BLaER1 (cell line): ENCODE measurements at regions not wholly inside any gene's neighbourhood (a gene's known extent, or its start where the extent isn't known, plus 50 kb on each side); places are given as distances from the start of the nearest gene placed in this dataset.

Experiments
- H3K27ac ChIP-seq: shearing (Covaris generic); formaldehyde crosslinking; 2 replicates; pipeline ENCODE4 v1.8.1; 2022
- H3K27me3 ChIP-seq: shearing (Covaris generic); formaldehyde crosslinking; 2 replicates; pipeline ENCODE4 v1.8.1; 2022
- H3K36me3 ChIP-seq: shearing (Covaris generic); formaldehyde crosslinking; 2 replicates; pipeline ENCODE4 v1.8.1; 2022
- H3K4me1 ChIP-seq: shearing (Covaris generic); formaldehyde crosslinking; 2 replicates; pipeline ENCODE4 v1.8.1; 2022
- H3K4me2 ChIP-seq: shearing (Covaris generic); formaldehyde crosslinking; 2 replicates; pipeline ENCODE4 v1.8.1; 2022
- H3K4me3 ChIP-seq: shearing (Covaris generic); formaldehyde crosslinking; 2 replicates; pipeline ENCODE4 v1.8.1; 2022
- H3K9ac ChIP-seq: shearing (Covaris generic); formaldehyde crosslinking; 2 replicates; pipeline ENCODE4 v1.8.1; 2022
- H3K9me3 ChIP-seq: shearing (Covaris generic); formaldehyde crosslinking; 2 replicates; pipeline ENCODE4 v1.8.1; 2022
- H4K20me1 ChIP-seq: shearing (Covaris generic); formaldehyde crosslinking; 2 replicates; pipeline ENCODE4 v1.8.1; 2022
- Cebpa-rat ChIP-seq: shearing (Covaris generic); IDR thresholded peaks from 2 replicates; pipeline ENCODE4 v1.8.1; 2022

- Histone ChIP-seq H3K9me3 (0 out of 2 replicates have a peak, but pooled peaks cover 6% of the 10 kb centered on the region), H3K4me2 (no peak overlapping the region), H3K36me3 (no peaks in the 10 kb centered on the region), H3K27ac (no peak overlapping the region), H3K9ac (no peak overlapping the region), H3K4me1 (no peaks in the 10 kb centered on the region), H4K20me1 (no peaks in the 10 kb centered on the region), H3K27me3 (no peaks in the 10 kb centered on the region), H3K4me3 (no peak overlapping the region)
- TF ChIP-seq Cebpa-rat = no peak
These were observed 63.3 kb upstream of the TAF1L start for GRCh38 chr9:32698706-32699277.

- Histone ChIP-seq H3K4me1 (no peaks in the 10 kb centered on the region), H3K4me3 (no peak overlapping the region), H3K27ac (no peak overlapping the region), H3K27me3 (no peaks in the 10 kb centered on the region), H3K9ac (no peak overlapping the region), H3K9me3 (no peaks in the 10 kb centered on the region), H3K36me3 (no peaks in the 10 kb centered on the region), H3K4me2 (no peak overlapping the region), H4K20me1 (no peaks in the 10 kb centered on the region)
- no peak for TF ChIP-seq Cebpa-rat
These were observed 66.0 kb upstream of the TAF1L start for GRCh38 chr9:32701321-32702022.

- no peaks in the 10 kb centered on the region for H3K4me1 ChIP-seq
- no peaks in the 10 kb centered on the region for H3K9me3 ChIP-seq
- no peak overlapping the region for H3K9ac ChIP-seq
- no peak overlapping the region for H3K27ac ChIP-seq
- no peaks in the 10 kb centered on the region for H3K27me3 ChIP-seq
- no peak overlapping the region for H3K4me3 ChIP-seq
- H3K4me2 ChIP-seq = no peak overlapping the region
- no peaks in the 10 kb centered on the region for H4K20me1 ChIP-seq
- no peak for TF ChIP-seq Cebpa-rat
- no peaks in the 10 kb centered on the region for H3K36me3 ChIP-seq
These were observed 68.2 kb upstream of the TAF1L start for GRCh38 chr9:32703635-32704034.

- H3K4me3 ChIP-seq = no peak overlapping the region
These were observed 68.9 kb upstream of the TAF1L start for GRCh38 chr9:32704343-32704742.

GRCh38 chr9:32705059-32705458 is 69.6 kb upstream of the TAF1L start:
- no peak for TF ChIP-seq Cebpa-rat
- H3K9me3 ChIP-seq = no peaks in the 10 kb centered on the region
- H3K9ac ChIP-seq = no peak overlapping the region
- H3K27me3 ChIP-seq = no peaks in the 10 kb centered on the region
- no peaks in the 10 kb centered on the region for H3K4me1 ChIP-seq
- no peak overlapping the region for H3K4me2 ChIP-seq
- H3K36me3 ChIP-seq = no peaks in the 10 kb centered on the region
- H4K20me1 ChIP-seq = no peaks in the 10 kb centered on the region
- H3K27ac ChIP-seq = no peak overlapping the region
- H3K4me3 ChIP-seq = no peak overlapping the region

More at GRCh38 chr9:32704343-32704742, 68.9 kb upstream of the TAF1L start:
- no peak for TF ChIP-seq Cebpa-rat
- Histone ChIP-seq H3K36me3 (no peaks in the 10 kb centered on the region), H3K4me2 (no peak overlapping the region), H3K9me3 (no peaks in the 10 kb centered on the region), H3K27me3 (no peaks in the 10 kb centered on the region), H3K9ac (no peak overlapping the region), H4K20me1 (no peaks in the 10 kb centered on the region), H3K27ac (no peak overlapping the region), H3K4me1 (no peaks in the 10 kb centered on the region)

- no peaks in the 10 kb centered on the region for H3K36me3 ChIP-seq
- no peak overlapping the region for H3K4me3 ChIP-seq
- TF ChIP-seq Cebpa-rat = no peak
- no peaks in the 10 kb centered on the region for H3K4me1 ChIP-seq
- H3K9me3 ChIP-seq = no peaks in the 10 kb centered on the region
- H3K9ac ChIP-seq = no peak overlapping the region
- H3K27me3 ChIP-seq = no peaks in the 10 kb centered on the region
- no peak overlapping the region for H3K27ac ChIP-seq
- H3K4me2 ChIP-seq = no peak overlapping the region
- H4K20me1 ChIP-seq = no peaks in the 10 kb centered on the region
These were observed 70.7 kb upstream of the TAF1L start for GRCh38 chr9:32706004-32706724.

- H3K4me1 ChIP-seq = no peaks in the 10 kb centered on the region
- H4K20me1 ChIP-seq = no peaks in the 10 kb centered on the region
- H3K36me3 ChIP-seq = no peaks in the 10 kb centered on the region
- no peaks in the 10 kb centered on the region for H3K27me3 ChIP-seq
- no peak overlapping the region for H3K4me3 ChIP-seq
- no peak overlapping the region for H3K27ac ChIP-seq
- H3K9me3 ChIP-seq = no peaks in the 10 kb centered on the region
- no peak overlapping the region for H3K9ac ChIP-seq
- no peak for TF ChIP-seq Cebpa-rat
- no peak overlapping the region for H3K4me2 ChIP-seq
These were observed 71.2 kb upstream of the TAF1L start for GRCh38 chr9:32706725-32707100.

GRCh38 chr9:32707326-32707725 is 71.9 kb upstream of the TAF1L start:
- Histone ChIP-seq H3K36me3 (no peaks in the 10 kb centered on the region), H3K9ac (no peak overlapping the region), H3K4me3 (no peak overlapping the region), H3K27ac (no peak overlapping the region), H3K4me1 (no peaks in the 10 kb centered on the region), H3K27me3 (no peaks in the 10 kb centered on the region), H3K9me3 (no peaks in the 10 kb centered on the region), H4K20me1 (no peaks in the 10 kb centered on the region), H3K4me2 (no peak overlapping the region)
- TF ChIP-seq Cebpa-rat = no peak

- Histone ChIP-seq H3K27me3 (no peaks in the 10 kb centered on the region), H3K9ac (no peak overlapping the region), H3K36me3 (no peaks in the 10 kb centered on the region), H3K27ac (no peak overlapping the region), H3K4me1 (no peaks in the 10 kb centered on the region), H3K4me2 (no peak overlapping the region), H3K4me3 (no peak overlapping the region), H4K20me1 (no peaks in the 10 kb centered on the region), H3K9me3 (no peaks in the 10 kb centered on the region)
- TF ChIP-seq Cebpa-rat = no peak
These were observed 73.1 kb upstream of the TAF1L start for GRCh38 chr9:32708480-32709150.

GRCh38 chr9:32709871-32710270 is 73.5 kb upstream of the TMEM215 start:
- Histone ChIP-seq H3K4me1 (no peaks in the 10 kb centered on the region), H3K9me3 (no peaks in the 10 kb centered on the region), H3K4me3 (no peak overlapping the region), H3K27me3 (no peaks in the 10 kb centered on the region), H3K36me3 (no peaks in the 10 kb centered on the region), H3K9ac (no peak overlapping the region), H3K27ac (no peak overlapping the region), H3K4me2 (no peak overlapping the region), H4K20me1 (no peaks in the 10 kb centered on the region)
- TF ChIP-seq Cebpa-rat = no peak
